Body of pancreas (tissue), 4 donors: ENCODE measurements at regions not wholly inside any gene's neighbourhood (a gene's known extent, or its start where the extent isn't known, plus 50 kb on each side); places are given as distances from the start of the nearest gene placed in this dataset.

Experiments used
- ATAC-seq: fragments of 150-250 bp; one replicate; pipeline ENCODE4 v1.9.1; 2016
- DNase-seq, 4 donors: peaks; one replicate each; pipeline ENCODE4 v3.0.0-alpha.2; 2019
- H3K27ac ChIP-seq, 4 donors: fragments of 200-600 bp; sonication (generic); 1 replicate in 3 of 4; 2 replicates in 1 of 4; pipeline versions ENCODE4 v1.5.1 to v1.6.1; 2016 to 2019; ENCODE audit warnings: mild to moderate bottlenecking in 1 of 4, mixed read lengths in 1 of 4, moderate library complexity in 1 of 4
- H3K27me3 ChIP-seq, 2 donors: fragments of 200-600 bp; sonication (generic); one replicate each; pipeline ENCODE4 v1.6.0; 2016; ENCODE audit warnings: mild to moderate bottlenecking in 1 of 2
- H3K36me3 ChIP-seq, 2 donors: fragments of 200-600 bp; sonication (generic); replicated peaks in 1 of 2; 2 replicates each; pipeline ENCODE4 v1.5.1; 2016; ENCODE audit warnings: low read depth in 2 of 2; ENCODE audit not compliant: insufficient read depth in 1 of 2
- H3K4me1 ChIP-seq: fragments of 200-600 bp; sonication (generic); one replicate; pipeline ENCODE4 v1.6.0; 2016
- H3K4me3 ChIP-seq, 2 donors: fragments of 200-600 bp; sonication (generic); 1 replicate in 1 of 2; 2 replicates in 1 of 2; pipeline ENCODE4 v1.5.1; 2016 to 2019
- H3K9me3 ChIP-seq, 3 donors: fragments of 200-600 bp; sonication (generic); 1 replicate in 2 of 3; 2 replicates in 1 of 3; pipeline ENCODE4 v1.5.1; 2016
- CTCF ChIP-seq, 7 experiments: fragments of 450-650 bp in 4 of 7; fragments of 200-600 bp in 3 of 7; sonication (generic) in 3 of 7; IDR thresholded peaks; one replicate each; pipeline ENCODE4 v1.5.1; 2016 to 2019; ENCODE audit warnings: antibody characterized with exemption in 7 of 7
- POLR2A ChIP-seq, 3 donors: fragments of 450-650 bp; IDR thresholded peaks; one replicate each; pipeline ENCODE4 v1.6.1; 2016; ENCODE audit warnings: antibody characterized with exemption in 3 of 3, mild to moderate bottlenecking in 2 of 3
- WGBS, 2 donors: methylation state at CpG; one replicate each; pipeline ENCODE4 v1.1.5; 2017; 5-methylcytosine and 5-hydroxymethylcytosine counted together
- intact Hi-C: fragments of 100-400 bp; cut with DNase I; formaldehyde crosslinking; loops from one replicate; pipeline ENCODE4 v1.15.1; 2023

GRCh38 chr20:51196991-51197651, 174.2 kb upstream of the KCNG1 start:
- TF ChIP-seq CTCF (IDR thresholded peaks at IDR 0.05) (no peak), POLR2A (IDR thresholded peaks at IDR 0.05) (no peak)
- no peak for ATAC-seq
- Histone ChIP-seq H3K27me3 (no peaks in the 10 kb centered on the region), H3K27ac (no peak overlapping the region), H3K9me3 (no peaks in the 10 kb centered on the region), H3K36me3 (no peaks in the 10 kb centered on the region), H3K4me3 (no peak overlapping the region), H3K4me1 (no peaks in the 10 kb centered on the region)
- WGBS, 2 donors: 67 to 70% methylated on average over 11 of the region's 11 CpGs
- no peak for DNase-seq
- intact Hi-C loops: no loop called here

- TF ChIP-seq CTCF (IDR thresholded peaks at IDR 0.05) (no peak), POLR2A (IDR thresholded peaks at IDR 0.05) (no peak)
- no peaks in the 10 kb centered on the region for H3K27me3 ChIP-seq
- no peaks in the 10 kb centered on the region for H3K9me3 ChIP-seq
- intact Hi-C loops: no loop called here
- WGBS, 2 donors: 60 to 63% methylated on average over 5 of the region's 5 CpGs
- H3K27ac ChIP-seq: no peak overlapping the region
- ATAC-seq: no peak
- H3K4me3 ChIP-seq: no peak overlapping the region
- H3K4me1 ChIP-seq: no peaks in the 10 kb centered on the region
- DNase-seq: no peak
- H3K36me3 ChIP-seq: no peaks in the 10 kb centered on the region
These were observed 173.1 kb upstream of the KCNG1 start for GRCh38 chr20:51195990-51196389.

- no peaks in the 10 kb centered on the region for H3K9me3 ChIP-seq
- no peak overlapping the region for H3K4me3 ChIP-seq
- WGBS, 2 donors: 60 to 79% methylated on average over 10 of the region's 10 CpGs
- DNase-seq (no peak), ATAC-seq (no peak)
- H3K27me3 ChIP-seq: no peaks in the 10 kb centered on the region
- no peaks in the 10 kb centered on the region for H3K36me3 ChIP-seq
- no peak overlapping the region for H3K27ac ChIP-seq
- intact Hi-C loops: no loop called here
- TF ChIP-seq CTCF (IDR thresholded peaks at IDR 0.05) (no peak), POLR2A (IDR thresholded peaks at IDR 0.05) (no peak)
- H3K4me1 ChIP-seq: no peaks in the 10 kb centered on the region
These were observed 172.6 kb upstream of the KCNG1 start for GRCh38 chr20:51195419-51195901.

DNA sequence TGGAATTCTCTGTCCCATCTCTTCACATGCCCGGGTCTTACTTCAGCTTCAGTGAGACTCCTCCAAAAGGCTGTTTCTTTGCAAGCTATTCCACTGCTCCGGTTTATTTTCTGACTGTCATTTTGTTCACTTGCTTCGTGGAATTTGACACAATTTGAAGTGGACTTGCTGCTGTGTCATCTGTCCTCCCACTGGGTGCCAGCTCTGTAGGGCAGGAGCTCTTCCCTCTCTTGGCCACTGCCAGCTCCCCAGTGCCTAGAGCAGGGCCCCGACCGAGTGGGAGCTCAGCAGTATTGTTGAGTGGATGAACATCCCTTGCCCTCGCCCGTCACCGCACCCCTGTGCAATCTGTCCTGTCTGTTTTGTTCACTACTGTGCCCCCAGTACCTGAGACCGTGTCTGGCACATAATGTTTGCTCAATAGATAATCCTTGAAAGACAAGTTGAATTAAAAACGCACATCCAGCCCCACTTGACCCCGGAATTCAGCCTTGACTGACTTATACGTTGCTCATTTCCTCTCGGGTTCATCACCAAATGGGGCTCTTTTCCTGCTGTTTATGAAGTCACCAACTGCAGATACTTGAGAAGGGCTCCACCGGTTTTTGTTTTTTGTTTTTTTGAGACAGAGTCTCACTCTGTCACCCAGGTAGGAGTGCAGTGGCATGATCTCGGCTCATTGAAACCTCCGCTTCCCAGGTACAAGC, 170.3 kb upstream of the KCNG1 start:
- DNase-seq (no peak), ATAC-seq (no peak)
- Histone ChIP-seq H3K36me3 (no peaks in the 10 kb centered on the region), H3K9me3 (no peaks in the 10 kb centered on the region), H3K4me1 (no peaks in the 10 kb centered on the region), H3K4me3 (no peak overlapping the region), H3K27me3 (no peaks in the 10 kb centered on the region), H3K27ac (no peak overlapping the region)
- 61 to 65% methylated on average over 16 of the region's 16 CpGs for WGBS, 2 donors
- TF ChIP-seq CTCF (IDR thresholded peaks at IDR 0.05): no peak
- no peak for TF ChIP-seq POLR2A (IDR thresholded peaks at IDR 0.05)
- intact Hi-C loops: no loop called here
